H1 (cell line): ENCODE measurements at regions not wholly inside any gene's neighbourhood (a gene's known extent, or its start where the extent isn't known, plus 50 kb on each side); places are given as distances from the start of the nearest gene placed in this dataset.
A peak's percentile ranks its signal among the peaks of the same experiment; 100 is the strongest.

ENCODE experiments used
- CTCF ChIA-PET: fragments of 300-600 bp; sonication (Branson Sonifier 250); formaldehyde crosslinking; loops from one replicate; lab custom pipeline; 2021; ENCODE audit not compliant: partially characterized antibody; lab: Charles Lee
- POLR2A ChIA-PET: fragments of 300-600 bp; sonication (Branson Sonifier 250); formaldehyde crosslinking; loops from one replicate; lab custom pipeline; 2021; ENCODE audit warnings: inconsistent platforms; ENCODE audit not compliant: partially characterized antibody; lab: Charles Lee
- DNase-seq, 2 experiments: peaks; one replicate each; pipeline versions ENCODE4 v3.0.0 to v3.0.0-alpha.2; 2010 to 2022; ENCODE audit warnings: low spot score in 2 of 2, low read depth in 1 of 2, mixed read lengths in 1 of 2
- FAIRE-seq: peaks from 2 replicates; lab custom pipeline; 2011; peaks lifted over from hg19 to GRCh38; lab: Jason Lieb, UNC
- H2AFZ ChIP-seq: 2 replicates; pipeline ENCODE4 v1.8.1; 2012; ENCODE audit warnings: low read length, inconsistent platforms
- H2AK5ac ChIP-seq: 2 replicates; pipeline ENCODE4 v1.6.1; 2013; ENCODE audit warnings: low read depth, low read length
- H2BK120ac ChIP-seq: replicated peaks from 2 replicates; pipeline ENCODE3; 2013; ENCODE audit warnings: low read depth, low read length, inconsistent platforms
- H2BK12ac ChIP-seq: 2 replicates; pipeline ENCODE4 v1.6.1; 2013; ENCODE audit warnings: low read depth, low read length
- H2BK15ac ChIP-seq: 2 replicates; pipeline ENCODE4 v1.6.1; 2013; ENCODE audit warnings: low read length
- H2BK20ac ChIP-seq: 2 replicates; pipeline ENCODE4 v1.6.1; 2013; ENCODE audit warnings: low read length
- H2BK5ac ChIP-seq: 2 replicates; pipeline ENCODE4 v1.6.1; 2013; ENCODE audit warnings: low read depth, low read length
- H3K14ac ChIP-seq: 2 replicates; pipeline ENCODE4 v1.6.1; 2013; ENCODE audit warnings: inconsistent platforms; ENCODE audit not compliant: insufficient read length
- H3K18ac ChIP-seq: 2 replicates; pipeline ENCODE4 v1.6.1; 2013; ENCODE audit warnings: low read length; ENCODE audit errors: extremely low read depth
- H3K23ac ChIP-seq: 2 replicates; pipeline ENCODE4 v1.6.1; 2013; ENCODE audit warnings: inconsistent platforms; ENCODE audit not compliant: insufficient read length
- H3K23me2 ChIP-seq: 2 replicates; pipeline ENCODE4 v1.6.1; 2013; ENCODE audit warnings: low read depth, low read length
- H3K27ac ChIP-seq: 2 replicates; pipeline ENCODE4 v1.6.1; 2011; ENCODE audit warnings: low read depth, low read length, inconsistent platforms
- H3K27me3 ChIP-seq, 4 experiments: replicated peaks in 1 of 4; 1 replicate in 1 of 4; 2 replicates in 3 of 4; pipeline versions ENCODE4 v1.6.1 to v1.8.1; 2011 to 2013; ENCODE audit warnings: low read length in 3 of 4, mild to moderate bottlenecking in 3 of 4, inconsistent platforms in 2 of 4, mixed read lengths in 2 of 4, moderate library complexity in 1 of 4; ENCODE audit not compliant: control insufficient read depth in 3 of 4, insufficient read depth in 3 of 4; ENCODE audit errors: extremely low read depth in 1 of 4
- H3K36me3 ChIP-seq, 4 experiments: 2 replicates each; pipeline versions ENCODE4 v1.6.1 to v1.8.1; 2011 to 2013; ENCODE audit warnings: mild to moderate bottlenecking in 4 of 4, low read length in 3 of 4, moderate library complexity in 2 of 4, control low read depth in 1 of 4, inconsistent platforms in 1 of 4; ENCODE audit not compliant: insufficient read depth in 4 of 4, control insufficient read depth in 2 of 4
- H3K4ac ChIP-seq: replicated peaks from 2 replicates; pipeline ENCODE3; 2013; ENCODE audit warnings: low read length, low read depth, mixed read lengths, inconsistent platforms; ENCODE audit not compliant: insufficient read length
- H3K4me1 ChIP-seq, 4 experiments: replicated peaks in 1 of 4; 1 replicate in 1 of 4; 2 replicates in 3 of 4; pipeline versions ENCODE4 v1.6.1 to v1.8.1; 2011 to 2013; ENCODE audit warnings: low read length in 3 of 4, inconsistent platforms in 2 of 4, mixed read lengths in 1 of 4; ENCODE audit not compliant: insufficient read depth in 4 of 4, control insufficient read depth in 3 of 4
- H3K4me2 ChIP-seq, 2 experiments: 2 replicates each; pipeline versions ENCODE4 v1.6.1 to v1.8.1; 2011 to 2013; ENCODE audit warnings: low read depth in 2 of 2, low read length in 2 of 2, control low read depth in 1 of 2, inconsistent platforms in 1 of 2, mild to moderate bottlenecking in 1 of 2; ENCODE audit not compliant: insufficient read depth in 1 of 2
- H3K4me3 ChIP-seq, 4 experiments: fragments of 200-600, 300-600 bp in 1 of 4; sonication (generic), shearing (Covaris generic), sonication (Bioruptor Twin) in 1 of 4; 2 replicates each; pipeline versions ENCODE4 v1.5.1 to v1.8.1; 2011 to 2016; ENCODE audit warnings: low read length in 4 of 4, low read depth in 3 of 4, control low read depth in 2 of 4, inconsistent platforms in 2 of 4, mild to moderate bottlenecking in 2 of 4, mixed read lengths in 1 of 4, moderate library complexity in 1 of 4; ENCODE audit not compliant: insufficient read depth in 2 of 4; ENCODE audit errors: extremely low read depth in 1 of 4
- H3K56ac ChIP-seq: replicated peaks from 2 replicates; pipeline ENCODE3; 2013; ENCODE audit warnings: low read depth, mild to moderate bottlenecking, mixed read lengths, low read length, inconsistent platforms; ENCODE audit not compliant: insufficient read length
- H3K79me1 ChIP-seq: 2 replicates; pipeline ENCODE4 v1.6.1; 2013; ENCODE audit warnings: low read depth, low read length, control low read depth
- H3K79me2 ChIP-seq, 2 experiments: 2 replicates each; pipeline versions ENCODE4 v1.6.1 to v1.8.1; 2012 to 2013; ENCODE audit warnings: low read length in 2 of 2, mild to moderate bottlenecking in 2 of 2, inconsistent platforms in 1 of 2; ENCODE audit not compliant: insufficient read depth in 2 of 2, control insufficient read depth in 1 of 2
- H3K9ac ChIP-seq, 4 experiments: replicated peaks in 1 of 4; 1 replicate in 1 of 4; 2 replicates in 3 of 4; pipeline versions ENCODE4 v1.6.1 to v1.8.1; 2011 to 2013; ENCODE audit warnings: low read depth in 3 of 4, low read length in 3 of 4, control low read depth in 2 of 4, mild to moderate bottlenecking in 2 of 4, moderate library complexity in 2 of 4, inconsistent platforms in 1 of 4; ENCODE audit errors: extremely low read depth in 1 of 4
- H3K9me3 ChIP-seq, 2 experiments: 2 replicates each; pipeline versions ENCODE4 v1.6.1 to v1.8.1; 2012 to 2013; ENCODE audit warnings: mild to moderate bottlenecking in 2 of 2, moderate library complexity in 2 of 2, control low read depth in 1 of 2, inconsistent platforms in 1 of 2, low read depth in 1 of 2, low read length in 1 of 2, mixed read lengths in 1 of 2; ENCODE audit not compliant: insufficient read depth in 2 of 2
- H4K20me1 ChIP-seq, 2 experiments: replicated peaks in 1 of 2; 2 replicates each; pipeline versions ENCODE3 to v1.8.1; 2011 to 2013; ENCODE audit warnings: inconsistent platforms in 2 of 2, low read length in 2 of 2, mild to moderate bottlenecking in 1 of 2; ENCODE audit not compliant: insufficient read depth in 2 of 2, control insufficient read depth in 1 of 2
- H4K5ac ChIP-seq: 2 replicates; pipeline ENCODE4 v1.6.1; 2013; ENCODE audit warnings: low read length, low read depth, mixed read lengths, inconsistent platforms; ENCODE audit not compliant: insufficient read length
- H4K8ac ChIP-seq: 2 replicates; pipeline ENCODE4 v1.8.0; 2013; ENCODE audit warnings: mild to moderate bottlenecking, moderate library complexity, low read length, inconsistent platforms; ENCODE audit not compliant: insufficient read depth; ENCODE audit errors: extremely low read depth
- H4K91ac ChIP-seq: replicated peaks from 2 replicates; pipeline ENCODE3; 2013; ENCODE audit warnings: low read length, mixed read lengths, inconsistent platforms; ENCODE audit not compliant: insufficient read length
- BACH1 ChIP-seq: IDR thresholded peaks from 2 replicates; pipeline ENCODE4 v1.6.1; 2012; ENCODE audit warnings: low read length, improper control_type of control experiment
- CTBP2 ChIP-seq: IDR thresholded peaks from 2 replicates; pipeline ENCODE4 v1.7.0; 2011; ENCODE audit warnings: borderline replicate concordance, mild to moderate bottlenecking, moderate library complexity, mixed read lengths, low read length; ENCODE audit not compliant: insufficient read depth, insufficient read length
- FOSL1 ChIP-seq: IDR thresholded peaks from 2 replicates; pipeline ENCODE4 v1.6.1; 2011; ENCODE audit warnings: mild to moderate bottlenecking, low read depth, low read length, moderate library complexity; ENCODE audit not compliant: insufficient read depth
- JUND ChIP-seq: IDR thresholded peaks from 2 replicates; pipeline ENCODE4 v1.6.1; 2011; ENCODE audit warnings: mild to moderate bottlenecking, improper control_type of control experiment, low read length
- NANOG ChIP-seq: IDR thresholded peaks from 2 replicates; pipeline ENCODE4 v1.6.1; 2011; ENCODE audit warnings: low read length, low read depth, mild to moderate bottlenecking, inconsistent platforms; ENCODE audit not compliant: insufficient read depth, poor library complexity, severe bottlenecking
- POLR2AphosphoS5 ChIP-seq: IDR thresholded peaks from 2 replicates; pipeline ENCODE4 v1.6.1; 2011; ENCODE audit warnings: low read depth, low read length
- RBBP5 ChIP-seq: IDR thresholded peaks from 2 replicates; pipeline ENCODE4 v1.7.1; 2012; ENCODE audit warnings: low read depth, mild to moderate bottlenecking, inconsistent platforms, low read length, moderate library complexity, borderline replicate concordance
- RFX5 ChIP-seq: IDR thresholded peaks from 2 replicates; pipeline ENCODE4 v1.6.1; 2011; ENCODE audit warnings: low read depth, low read length, improper control_type of control experiment, borderline replicate concordance
- RNF2 ChIP-seq: fragments of 200-900, 300-1000 bp; sonication (generic); IDR thresholded peaks from 2 replicates; pipeline ENCODE4 v1.7.1; 2016; ENCODE audit warnings: borderline replicate concordance, low read depth, mild to moderate bottlenecking, antibody characterized with exemption, low read length; ENCODE audit not compliant: poor library complexity, severe bottlenecking; ENCODE audit errors: missing control alignments
- WGBS, 2 experiments: shearing (Covaris generic) in 1 of 2; methylation state at CpG; one replicate each; pipeline versions ENCODE4 v1.1.6 to v1.1.7; 2013 to 2015; ENCODE audit warnings: low lambda C conversion rate in 2 of 2, mixed read lengths in 2 of 2, inconsistent platforms in 1 of 2, low coverage in 1 of 2, missing lambda C conversion rate in 1 of 2; ENCODE audit not compliant: insufficient replicate concordance in 2 of 2, insufficient coverage in 1 of 2, insufficient read length in 1 of 2; ENCODE audit errors: extremely low coverage in 1 of 2, missing lambda C conversion rate in 1 of 2; 5-methylcytosine and 5-hydroxymethylcytosine counted together

DNA sequence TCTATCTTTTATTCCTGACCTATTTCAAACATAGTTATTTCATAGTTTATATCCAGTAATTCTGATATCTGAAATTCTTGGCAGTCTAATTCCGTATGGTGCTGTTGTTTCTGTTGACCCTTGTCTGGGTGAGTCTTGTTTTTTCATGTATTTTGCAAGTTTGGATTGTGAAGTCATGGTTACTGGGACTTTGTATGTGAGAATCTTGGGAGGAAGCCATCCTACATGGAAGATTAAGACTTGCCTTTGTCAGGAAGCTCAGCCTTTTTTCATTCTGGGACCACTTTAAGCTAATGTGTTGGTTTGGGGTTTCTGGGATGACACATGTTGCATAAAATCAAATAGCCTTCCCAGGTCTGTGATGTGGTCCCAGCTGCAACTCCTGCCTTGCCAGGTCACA lies 191.6 kb upstream of the E2F7 start:
- Histone ChIP-seq H3K27ac (no peak overlapping the region), H4K5ac (no peak overlapping the region), H2AFZ (0 out of 2 replicates have a peak overlapping the region, but pooled peaks have one; percentile 47), H4K91ac (no peak overlapping the region), H2AK5ac (no peak overlapping the region), H2BK5ac (no peak overlapping the region), H3K23ac (no peak overlapping the region)
- no peak for DNase-seq
- TF ChIP-seq FOSL1 (no peak), BACH1 (no peak), POLR2AphosphoS5 (no peak), RNF2 (no peak), JUND (no peak), NANOG (no peak), RBBP5 (no peak), RFX5 (no peak), CTBP2 (no peak)
- TF ChIP-seq, all 59 proteins: peak for 0
- Histone ChIP-seq H3K4me2 (no peak overlapping the region), H3K23me2 (no peaks in the 10 kb centered on the region), H4K20me1 (no peaks in the 10 kb centered on the region), H2BK15ac (no peak overlapping the region), H3K18ac (no peak overlapping the region), H3K4ac (no peak overlapping the region), H3K4me3 (no peak overlapping the region), H3K27me3 (no peaks in the 10 kb centered on the region), H2BK12ac (no peak overlapping the region), H3K79me1 (no peaks in the 10 kb centered on the region), H3K36me3 (no peaks in the 10 kb centered on the region), H2BK120ac (no peak overlapping the region), H3K56ac (no peak overlapping the region), H3K79me2 (no peaks in the 10 kb centered on the region), H3K9me3 (no peaks in the 10 kb centered on the region), H2BK20ac (no peak overlapping the region), H3K14ac (no peak overlapping the region), H3K9ac (no peak overlapping the region), H4K8ac (no peak overlapping the region), H3K4me1 (no peaks in the 10 kb centered on the region)
- FAIRE-seq, result no peak
- ChIA-PET CTCF (no interaction called here), POLR2A (no interaction called here)
- WGBS, 2 experiments, result 73% methylated on average over 1 of the region's 1 CpG; no CpG with 5 or more reads in 1 of the 2 experiments
